CD4-positive, alpha-beta T cell treated with Interferon alpha-2 for 1 hour (primary cell): ENCODE measurements at regions not wholly inside any gene's neighbourhood (a gene's known extent, or its start where the extent isn't known, plus 50 kb on each side); places are given as distances from the start of the nearest gene placed in this dataset.
"Not testable (repeated sequence)": the region's sequence is repeated elsewhere in the genome, so short reads cannot be mapped to it uniquely, and the experiment has no call there.

Source experiments
- DNase-seq, 2 donors: peaks; one replicate each; pipeline ENCODE4 v3.0.0-alpha.2; 2020 to 2022

GRCh38 chr4:20046931-20047677, 204.6 kb upstream of the SLIT2 start:
- no peak for DNase-seq

GRCh38 chr4:20046179-20046578, 205.5 kb upstream of the SLIT2 start:
- no peak for DNase-seq

- DNase-seq, result no peak
Measured at GRCh38 chr4:20044966-20045365, 206.7 kb upstream of the SLIT2 start.

- DNase-seq, result no peak
Measured at GRCh38 chr4:20044502-20044911, 207.2 kb upstream of the SLIT2 start.

- no peak for DNase-seq
Measured at GRCh38 chr4:20043991-20044390, 207.7 kb upstream of the SLIT2 start.

GRCh38 chr4:20042769-20043168, 208.9 kb upstream of the SLIT2 start:
- DNase-seq, result no peak

GRCh38 chr4:20041839-20042407, 209.8 kb upstream of the SLIT2 start:
- DNase-seq, result no peak

GRCh38 chr4:20037745-20038144, 214.0 kb upstream of the SLIT2 start:
- no peak for DNase-seq

- no peak for DNase-seq
Measured at GRCh38 chr4:20030108-20030507, 221.6 kb upstream of the SLIT2 start.

GRCh38 chr4:20028645-20029044, 223.1 kb upstream of the SLIT2 start:
- no peak for DNase-seq

- DNase-seq, result no peak
Measured at GRCh38 chr4:20026456-20026855, 225.2 kb upstream of the SLIT2 start.

- DNase-seq, result no peak
Measured at GRCh38 chr4:20022471-20022870, 229.2 kb upstream of the SLIT2 start.

- no peak for DNase-seq
Measured at GRCh38 chr4:20020056-20020455, 231.6 kb upstream of the SLIT2 start.

GRCh38 chr4:20019310-20020015, 232.2 kb upstream of the SLIT2 start:
- no peak for DNase-seq

- DNase-seq, result no peak
Measured at GRCh38 chr4:20017777-20018115, 234.0 kb upstream of the SLIT2 start.

- DNase-seq, result no peak
Measured at GRCh38 chr4:20017070-20017776, 234.5 kb upstream of the SLIT2 start.

- no peak for DNase-seq
Measured at GRCh38 chr4:20015636-20016224, 236.0 kb upstream of the SLIT2 start.

GRCh38 chr4:20003836-20004558, 247.7 kb upstream of the SLIT2 start:
- DNase-seq, result not testable (repeated sequence)

GRCh38 chr4:19999775-20000414, 251.8 kb upstream of the SLIT2 start:
- DNase-seq, result no peak

- no peak for DNase-seq
Measured at GRCh38 chr4:19999276-19999675, 252.4 kb upstream of the SLIT2 start.

- DNase-seq, result no peak
Measured at GRCh38 chr4:19993242-19993641, 258.5 kb upstream of the SLIT2 start.

GRCh38 chr4:19992471-19993093, 259.1 kb upstream of the SLIT2 start:
- no peak for DNase-seq
